Natural killer cell treated with Interleukin-12 subunit alpha and Interleukin-12 subunit beta and Interleukin-15 and Interleukin-18, amount 100 ng/mL, for 72 hours (primary cell): ENCODE measurements at regions not wholly inside any gene's neighbourhood (a gene's known extent, or its start where the extent isn't known, plus 50 kb on each side); places are given as distances from the start of the nearest gene placed in this dataset.

ENCODE experiments used
- ATAC-seq, 2 donors: fragments of 150-1000 bp; cut with Tn5 transposase in 1 of 2; sonication (Bioruptor Pico), chemical (Tn5 transposase) in 1 of 2; 2 replicates each; pipeline ENCODE4 v1.10.0; 2021
- DNase-seq: peaks from one replicate; pipeline ENCODE4 v3.0.0; 2022; ENCODE audit warnings: low spot score
- H3K27ac Mint-ChIP-seq, 2 donors: 1 replicate in 1 of 2; 2 replicates in 1 of 2; pipeline ENCODE4 v1.8.0; 2022; ENCODE audit warnings: mixed read lengths in 2 of 2, mild to moderate bottlenecking in 1 of 2, moderate library complexity in 1 of 2
- H3K27me3 Mint-ChIP-seq, 2 donors: 1 replicate in 1 of 2; 2 replicates in 1 of 2; pipeline ENCODE4 v1.8.0; 2022; ENCODE audit warnings: mixed read lengths in 2 of 2
- H3K36me3 Mint-ChIP-seq: one replicate; pipeline ENCODE4 v1.8.0; 2022; ENCODE audit warnings: mixed read lengths
- H3K4me1 Mint-ChIP-seq, 2 donors: 1 replicate in 1 of 2; 2 replicates in 1 of 2; pipeline ENCODE4 v1.8.0; 2022; ENCODE audit warnings: low read depth in 2 of 2, mixed read lengths in 2 of 2, mild to moderate bottlenecking in 1 of 2
- H3K4me3 Mint-ChIP-seq: one replicate; pipeline ENCODE4 v1.8.0; 2022; ENCODE audit warnings: mixed read lengths
- H3K9me3 Mint-ChIP-seq: 2 replicates; pipeline ENCODE4 v1.8.0; 2022; ENCODE audit warnings: mixed read lengths

DNA sequence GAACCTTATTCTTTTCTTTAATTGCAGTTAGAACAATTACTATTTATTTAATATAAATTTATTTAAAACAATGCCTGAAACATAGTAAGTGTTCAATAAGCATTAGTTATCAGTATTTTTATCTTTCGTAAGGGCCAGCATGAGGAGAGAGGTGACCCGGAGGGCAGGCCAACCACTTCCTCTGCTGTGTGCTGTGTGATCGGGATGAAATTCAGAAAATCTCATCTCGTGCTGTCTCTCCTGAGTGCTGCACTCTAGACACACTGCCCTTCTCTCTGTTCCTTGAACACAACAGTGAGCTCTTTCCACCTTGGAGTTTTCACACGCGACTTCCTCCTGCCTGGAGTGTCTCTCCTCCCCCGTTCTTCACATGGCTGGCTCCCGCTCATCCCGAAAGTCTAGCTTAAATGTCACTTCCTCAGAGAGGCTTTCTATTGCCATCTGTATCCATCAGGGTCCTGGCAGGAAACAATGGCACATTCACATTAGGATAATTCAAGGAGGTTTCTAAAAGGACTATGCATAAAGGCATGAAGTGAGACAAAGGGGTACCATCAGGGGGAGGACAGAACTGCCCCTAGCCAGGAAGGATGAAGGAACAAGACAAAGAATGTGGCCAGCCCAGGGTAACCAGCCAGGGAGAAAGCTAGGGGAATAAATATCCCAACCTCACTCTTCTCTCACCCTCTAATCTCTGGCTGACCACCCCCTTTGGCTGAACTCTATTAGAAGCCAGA, 142.6 kb upstream of the GJB5 start:
- Mint-ChIP-seq H3K4me3 (no peak overlapping the region), H3K27me3 (peaks cover 35 to 67% of the 10 kb centered on the region in 2 donors), H3K27ac (no peak overlapping the region), H3K4me1 (no peaks in the 10 kb centered on the region), H3K36me3 (no peaks in the 10 kb centered on the region), H3K9me3 (no peaks in the 10 kb centered on the region)
- ATAC-seq: no peak
- DNase-seq: no peak

DNA sequence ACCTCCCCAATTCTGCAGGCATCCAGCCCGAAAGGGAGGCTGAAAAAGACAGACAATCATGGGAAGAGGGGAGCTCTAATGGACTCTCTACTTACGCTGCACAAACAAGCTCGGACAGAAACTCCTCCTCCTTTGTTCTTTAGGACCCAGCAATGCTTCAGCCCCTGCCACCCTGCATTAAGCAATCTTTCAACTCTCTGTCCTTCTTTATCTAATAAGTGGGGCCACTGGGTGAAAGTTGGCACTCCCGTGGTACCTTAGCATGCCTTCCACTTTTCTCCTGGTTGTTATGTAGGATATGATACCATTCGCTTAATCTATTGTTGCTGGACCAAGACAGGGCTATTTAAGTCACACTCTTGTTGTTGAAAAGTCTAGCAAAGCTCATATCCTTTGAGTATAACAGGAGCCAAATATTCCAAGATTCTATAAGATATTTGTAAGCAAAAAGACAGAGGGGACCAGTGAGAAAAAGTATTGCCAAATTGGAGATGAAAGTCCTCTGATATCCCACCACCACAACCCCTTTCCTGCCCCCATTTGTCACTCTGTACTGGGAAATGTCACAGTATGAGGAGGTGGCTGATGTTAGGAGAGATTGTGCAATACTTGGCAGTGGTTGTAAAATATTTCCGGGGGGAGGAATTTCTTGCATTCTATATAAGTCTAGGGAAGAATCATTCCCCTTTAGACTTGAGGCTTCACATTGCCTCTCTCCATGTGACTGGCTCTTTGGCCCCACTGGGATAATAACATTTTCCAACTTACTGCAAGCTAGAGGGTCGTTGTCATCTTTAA, 137.3 kb upstream of the GJB5 start:
- ATAC-seq: no peak
- Mint-ChIP-seq H3K9me3 (no peaks in the 10 kb centered on the region), H3K27me3 (peaks cover 38 to 43% of the 10 kb centered on the region in 2 donors), H3K27ac (no peak overlapping the region), H3K36me3 (no peaks in the 10 kb centered on the region), H3K4me1 (no peaks in the 10 kb centered on the region), H3K4me3 (no peak overlapping the region)
- no peak for DNase-seq

- H3K36me3 Mint-ChIP-seq: no peaks in the 10 kb centered on the region
- no peak overlapping the region for H3K4me3 Mint-ChIP-seq
- H3K9me3 Mint-ChIP-seq: no peaks in the 10 kb centered on the region
- DNase-seq (no peak), ATAC-seq (no peak)
- no peaks in the 10 kb centered on the region for H3K4me1 Mint-ChIP-seq
- H3K27me3 Mint-ChIP-seq: peaks cover 38 to 44% of the 10 kb centered on the region in 2 donors
- H3K27ac Mint-ChIP-seq: no peak overlapping the region
Measured at GRCh38 chr1:34618381-34618780, 136.5 kb upstream of the GJB5 start.

GRCh38 chr1:34619256-34619655, 135.6 kb upstream of the GJB5 start:
- H3K27me3 Mint-ChIP-seq: peaks cover 36 to 45% of the 10 kb centered on the region in 2 donors
- H3K27ac Mint-ChIP-seq: no peak overlapping the region
- ATAC-seq: no peak
- no peaks in the 10 kb centered on the region for H3K9me3 Mint-ChIP-seq
- H3K36me3 Mint-ChIP-seq: no peaks in the 10 kb centered on the region
- no peak overlapping the region for H3K4me3 Mint-ChIP-seq
- DNase-seq: no peak
- H3K4me1 Mint-ChIP-seq: no peaks in the 10 kb centered on the region

DNA sequence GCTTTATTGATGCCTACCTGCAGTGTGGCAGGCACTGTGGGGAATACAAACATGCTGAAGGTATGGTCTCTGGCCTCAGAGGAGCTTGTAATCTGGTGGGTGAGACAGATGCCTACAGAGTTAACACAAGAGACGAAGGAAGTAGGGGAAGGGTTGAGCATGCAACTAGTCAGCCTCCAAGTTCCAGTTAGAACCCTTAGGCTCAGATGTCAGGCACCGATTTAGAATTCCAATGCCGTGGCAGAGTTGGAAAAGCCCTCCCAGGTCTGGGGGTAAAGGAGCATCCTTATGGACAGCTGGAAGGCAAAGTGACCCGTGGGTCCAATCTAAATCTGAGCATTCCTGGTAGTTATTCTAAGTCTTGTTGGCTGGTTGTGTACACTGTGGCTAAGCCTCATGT, 132.9 kb upstream of the GJB5 start:
- ATAC-seq (no peak), DNase-seq (no peak)
- H3K27me3 Mint-ChIP-seq: peaks cover 36 to 49% of the 10 kb centered on the region in 2 donors
- H3K4me1 Mint-ChIP-seq: no peaks in the 10 kb centered on the region
- no peak overlapping the region for H3K4me3 Mint-ChIP-seq
- H3K9me3 Mint-ChIP-seq: no peaks in the 10 kb centered on the region
- no peak overlapping the region for H3K27ac Mint-ChIP-seq
- no peaks in the 10 kb centered on the region for H3K36me3 Mint-ChIP-seq

GRCh38 chr1:34625521-34626015, 129.3 kb upstream of the GJB5 start:
- no peak for ATAC-seq
- no peak for DNase-seq
- Mint-ChIP-seq H3K9me3 (no peaks in the 10 kb centered on the region), H3K36me3 (no peaks in the 10 kb centered on the region), H3K4me1 (peaks cover 0 to 6% of the 10 kb centered on the region in 2 donors), H3K27ac (no peak overlapping the region), H3K4me3 (no peak overlapping the region), H3K27me3 (peaks cover 20 to 51% of the 10 kb centered on the region in 2 donors)

GRCh38 chr1:34627465-34628240, 127.2 kb upstream of the GJB5 start:
- DNase-seq: no peak
- Mint-ChIP-seq H3K4me3 (no peak overlapping the region), H3K36me3 (no peaks in the 10 kb centered on the region), H3K27me3 (peaks cover 14 to 40% of the 10 kb centered on the region in 2 donors), H3K27ac (no peak overlapping the region), H3K4me1 (peaks cover 0 to 6% of the 10 kb centered on the region in 2 donors), H3K9me3 (no peaks in the 10 kb centered on the region)
- ATAC-seq: no peak

- Mint-ChIP-seq H3K4me3 (no peak overlapping the region), H3K27me3 (peaks cover 7 to 24% of the 10 kb centered on the region in 2 donors), H3K9me3 (no peaks in the 10 kb centered on the region), H3K36me3 (no peaks in the 10 kb centered on the region), H3K27ac (no peak overlapping the region), H3K4me1 (peaks cover 0 to 6% of the 10 kb centered on the region in 2 donors)
- no peak for DNase-seq
- no peak for ATAC-seq
Measured at GRCh38 chr1:34631126-34631525, 123.7 kb upstream of the GJB5 start.

GRCh38 chr1:34639701-34640100, 115.1 kb upstream of the GJB5 start:
- no peak for ATAC-seq
- H3K36me3 Mint-ChIP-seq: no peaks in the 10 kb centered on the region
- no peak overlapping the region for H3K27ac Mint-ChIP-seq
- no peaks in the 10 kb centered on the region for H3K4me1 Mint-ChIP-seq
- DNase-seq: no peak
- peaks cover 19 to 49% of the 10 kb centered on the region in 2 donors for H3K27me3 Mint-ChIP-seq
- H3K9me3 Mint-ChIP-seq: no peaks in the 10 kb centered on the region
- H3K4me3 Mint-ChIP-seq: no peak overlapping the region

- no peak overlapping the region for H3K4me3 Mint-ChIP-seq
- ATAC-seq (no peak), DNase-seq (no peak)
- no peaks in the 10 kb centered on the region for H3K9me3 Mint-ChIP-seq
- peaks cover 19 to 51% of the 10 kb centered on the region in 2 donors for H3K27me3 Mint-ChIP-seq
- no peaks in the 10 kb centered on the region for H3K36me3 Mint-ChIP-seq
- H3K27ac Mint-ChIP-seq: no peak overlapping the region
- no peaks in the 10 kb centered on the region for H3K4me1 Mint-ChIP-seq
Measured at GRCh38 chr1:34640654-34641401, 114.0 kb upstream of the GJB5 start.

- H3K27me3 Mint-ChIP-seq: peaks cover 23 to 44% of the 10 kb centered on the region in 2 donors
- H3K27ac Mint-ChIP-seq: no peak overlapping the region
- no peak overlapping the region for H3K4me3 Mint-ChIP-seq
- H3K9me3 Mint-ChIP-seq: no peaks in the 10 kb centered on the region
- H3K36me3 Mint-ChIP-seq: no peaks in the 10 kb centered on the region
- DNase-seq: no peak
- H3K4me1 Mint-ChIP-seq: no peaks in the 10 kb centered on the region
- no peak for ATAC-seq
Measured at GRCh38 chr1:34642679-34643078, 112.2 kb upstream of the GJB5 start.

DNA sequence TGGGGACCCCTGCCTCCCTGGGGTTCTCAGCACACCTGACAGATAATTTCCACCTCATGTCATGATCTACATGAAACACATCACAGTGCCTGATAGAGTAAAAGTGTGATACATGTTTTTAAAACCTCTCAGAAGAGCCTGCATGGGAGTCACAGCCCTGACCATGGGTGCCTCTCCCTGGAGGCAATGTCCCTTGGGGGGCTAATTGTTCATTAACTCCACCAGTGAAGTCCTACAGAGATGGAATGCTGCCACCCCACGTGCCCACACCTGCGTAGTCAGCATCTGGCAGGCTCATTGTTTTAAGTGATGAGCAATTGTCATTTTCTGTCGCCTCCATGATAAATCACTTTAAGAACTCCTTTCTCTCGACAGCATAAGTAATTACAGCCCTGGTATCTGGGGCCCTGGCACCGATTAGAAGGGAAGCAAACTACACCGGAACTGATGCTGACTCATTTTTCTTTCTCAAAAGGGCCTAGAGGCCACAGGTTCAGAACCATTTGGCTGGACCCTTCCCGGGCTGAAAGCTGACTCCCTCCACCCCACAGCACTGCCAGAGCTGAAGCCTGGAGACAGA, 109.6 kb upstream of the GJB5 start:
- Mint-ChIP-seq H3K9me3 (no peaks in the 10 kb centered on the region), H3K36me3 (no peaks in the 10 kb centered on the region), H3K27ac (no peak overlapping the region), H3K27me3 (peaks cover 32 to 55% of the 10 kb centered on the region in 2 donors), H3K4me1 (no peaks in the 10 kb centered on the region), H3K4me3 (no peak overlapping the region)
- DNase-seq: no peak
- no peak for ATAC-seq

- DNase-seq (no peak), ATAC-seq (no peak)
- no peaks in the 10 kb centered on the region for H3K9me3 Mint-ChIP-seq
- H3K27ac Mint-ChIP-seq: no peak overlapping the region
- no peaks in the 10 kb centered on the region for H3K4me1 Mint-ChIP-seq
- peaks cover 29 to 49% of the 10 kb centered on the region in 2 donors for H3K27me3 Mint-ChIP-seq
- H3K4me3 Mint-ChIP-seq: no peak overlapping the region
- no peaks in the 10 kb centered on the region for H3K36me3 Mint-ChIP-seq
Measured at GRCh38 chr1:34645919-34646318, 108.9 kb upstream of the GJB5 start.
